ENCODE measurements at regions not wholly inside any gene's neighbourhood (a gene's known extent, or its start where the extent isn't known, plus 50 kb on each side); places are given as distances from the start of the nearest gene placed in this dataset.

DNA sequence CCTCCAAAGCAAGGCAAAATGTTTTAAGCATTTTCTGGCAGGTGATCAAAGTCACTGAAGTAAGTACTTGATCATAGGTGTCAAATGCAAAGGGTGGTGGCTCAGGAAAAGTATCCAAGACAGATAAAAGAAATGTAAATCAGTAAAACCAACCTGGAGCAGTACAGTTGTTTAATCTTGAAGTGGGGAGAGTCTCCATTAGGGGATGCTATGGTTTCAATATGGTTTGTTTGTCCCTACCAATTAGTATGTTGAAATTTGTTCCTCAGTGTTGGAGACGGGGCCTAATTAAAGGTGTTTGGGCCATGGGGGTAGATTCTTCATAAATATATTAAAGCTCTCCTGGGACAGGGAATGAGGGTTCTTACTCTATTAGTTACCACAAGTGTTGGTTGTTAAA, 1781.7 kb upstream of the PRR20A start:
- intact Hi-C loops (cut with micrococcal nuclease): no loop called here
- DNase-seq (no peak), ATAC-seq (no peak)
- CTCF ChIA-PET: no interaction called here
- Mint-ChIP-seq H3K27ac (no peak overlapping the region), H3K36me3 (ENCODE audit: low read depth) (no peaks in the 10 kb centered on the region), H3K9me3 (peaks cover 14% of the 10 kb centered on the region), H3K4me1 (ENCODE audit: low read depth) (no peaks in the 10 kb centered on the region), H3K27me3 (no peaks in the 10 kb centered on the region), H3K4me3 (no peak overlapping the region)
- TF ChIP-seq, protein P1, sequence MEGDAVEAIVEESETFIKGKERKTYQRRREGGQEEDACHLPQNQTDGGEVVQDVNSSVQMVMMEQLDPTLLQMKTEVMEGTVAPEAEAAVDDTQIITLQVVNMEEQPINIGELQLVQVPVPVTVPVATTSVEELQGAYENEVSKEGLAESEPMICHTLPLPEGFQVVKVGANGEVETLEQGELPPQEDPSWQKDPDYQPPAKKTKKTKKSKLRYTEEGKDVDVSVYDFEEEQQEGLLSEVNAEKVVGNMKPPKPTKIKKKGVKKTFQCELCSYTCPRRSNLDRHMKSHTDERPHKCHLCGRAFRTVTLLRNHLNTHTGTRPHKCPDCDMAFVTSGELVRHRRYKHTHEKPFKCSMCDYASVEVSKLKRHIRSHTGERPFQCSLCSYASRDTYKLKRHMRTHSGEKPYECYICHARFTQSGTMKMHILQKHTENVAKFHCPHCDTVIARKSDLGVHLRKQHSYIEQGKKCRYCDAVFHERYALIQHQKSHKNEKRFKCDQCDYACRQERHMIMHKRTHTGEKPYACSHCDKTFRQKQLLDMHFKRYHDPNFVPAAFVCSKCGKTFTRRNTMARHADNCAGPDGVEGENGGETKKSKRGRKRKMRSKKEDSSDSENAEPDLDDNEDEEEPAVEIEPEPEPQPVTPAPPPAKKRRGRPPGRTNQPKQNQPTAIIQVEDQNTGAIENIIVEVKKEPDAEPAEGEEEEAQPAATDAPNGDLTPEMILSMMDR (IDR thresholded peaks at IDR 0.05): no peak
- POLR2A ChIA-PET: no interaction called here

DNA sequence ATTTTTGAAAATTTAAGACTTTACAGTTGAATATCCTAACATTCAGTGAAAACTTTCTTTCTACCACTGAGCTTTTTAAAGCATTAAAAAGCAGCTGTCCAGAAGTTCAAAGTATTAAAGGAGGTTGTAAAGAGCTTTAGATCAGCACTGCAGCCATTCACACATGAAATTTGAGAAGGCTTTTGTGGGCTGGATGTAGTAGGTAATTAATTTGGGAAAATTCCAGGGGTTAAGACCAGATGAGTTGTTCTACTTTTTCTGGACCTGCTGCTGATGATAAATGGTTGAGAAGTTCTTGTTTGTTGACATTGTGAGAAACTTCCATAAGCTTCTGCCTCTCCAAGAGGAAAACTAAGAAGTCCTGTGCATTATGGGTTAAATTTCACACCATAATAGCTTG, 1779.6 kb upstream of the PRR20A start:
- no peak overlapping the region for H3K27ac Mint-ChIP-seq
- TF ChIP-seq, protein P1 (IDR thresholded peaks at IDR 0.05): no peak
- ChIA-PET CTCF (no interaction called here), POLR2A (no interaction called here)
- H3K9me3 Mint-ChIP-seq: peaks cover 14% of the 10 kb centered on the region
- DNase-seq: no peak
- no peaks in the 10 kb centered on the region for H3K27me3 Mint-ChIP-seq
- no peak for ATAC-seq
- H3K4me1 Mint-ChIP-seq (ENCODE audit: low read depth): no peaks in the 10 kb centered on the region
- H3K4me3 Mint-ChIP-seq: no peak overlapping the region
- no peaks in the 10 kb centered on the region for H3K36me3 Mint-ChIP-seq (ENCODE audit: low read depth)
- intact Hi-C loops (cut with micrococcal nuclease): no loop called here

DNA sequence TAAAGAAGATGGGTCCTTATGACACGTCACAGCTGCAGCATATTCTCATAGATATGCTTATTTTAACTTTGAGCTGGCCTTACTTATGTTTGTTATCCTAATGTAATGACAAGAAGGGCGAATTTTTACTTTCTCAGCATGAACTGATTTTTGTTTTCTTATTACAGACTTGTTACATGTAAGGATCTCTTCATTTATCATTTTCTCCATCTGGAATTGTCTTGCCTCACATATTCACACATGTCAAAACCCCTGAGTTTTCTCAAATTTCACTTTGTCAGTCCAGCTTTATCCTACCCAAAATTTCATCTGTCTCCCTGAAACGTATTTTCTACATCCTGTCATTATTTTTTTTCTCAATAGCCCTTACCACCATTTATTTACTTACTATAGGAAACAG, 1774.0 kb upstream of the PRR20A start:
- Mint-ChIP-seq H3K27ac (no peak overlapping the region), H3K4me1 (ENCODE audit: low read depth) (no peaks in the 10 kb centered on the region), H3K9me3 (peaks cover 7% of the 10 kb centered on the region), H3K4me3 (no peak overlapping the region), H3K27me3 (no peaks in the 10 kb centered on the region), H3K36me3 (ENCODE audit: low read depth) (no peaks in the 10 kb centered on the region)
- CTCF ChIA-PET: no interaction called here
- intact Hi-C loops (cut with micrococcal nuclease): no loop called here
- TF ChIP-seq, protein P1 (IDR thresholded peaks at IDR 0.05): no peak
- POLR2A ChIA-PET: no interaction called here
- ATAC-seq (no peak), DNase-seq (no peak)

DNA sequence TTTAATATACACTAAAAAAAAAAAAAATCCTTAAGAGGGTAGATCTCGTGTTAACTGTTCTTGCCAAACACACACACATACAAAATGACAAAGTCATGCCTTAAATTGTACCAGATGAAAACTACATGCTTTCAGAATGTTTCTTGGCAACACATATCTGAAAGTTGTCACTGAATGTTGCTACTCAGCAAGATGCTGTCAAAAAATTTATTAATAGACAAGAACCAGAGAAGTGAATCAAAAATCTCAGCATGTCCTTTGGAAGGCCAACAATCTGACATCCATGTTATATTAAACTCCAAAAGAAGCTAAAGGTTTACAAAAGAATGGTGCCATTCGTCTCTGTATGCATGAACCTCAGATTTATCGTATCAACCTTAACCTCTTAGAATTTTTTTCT, 1746.2 kb upstream of the PRR20A start:
- H3K4me1 Mint-ChIP-seq (ENCODE audit: low read depth): no peaks in the 10 kb centered on the region
- no peak for ATAC-seq
- ChIA-PET POLR2A (no interaction called here), CTCF (no interaction called here)
- no peak overlapping the region for H3K4me3 Mint-ChIP-seq
- intact Hi-C loops (cut with micrococcal nuclease): no loop called here
- no peaks in the 10 kb centered on the region for H3K27me3 Mint-ChIP-seq
- H3K36me3 Mint-ChIP-seq (ENCODE audit: low read depth): no peaks in the 10 kb centered on the region
- TF ChIP-seq, protein P1 (IDR thresholded peaks at IDR 0.05): no peak
- DNase-seq: no peak
- H3K9me3 Mint-ChIP-seq: peaks cover 12% of the 10 kb centered on the region
- no peak overlapping the region for H3K27ac Mint-ChIP-seq

DNA sequence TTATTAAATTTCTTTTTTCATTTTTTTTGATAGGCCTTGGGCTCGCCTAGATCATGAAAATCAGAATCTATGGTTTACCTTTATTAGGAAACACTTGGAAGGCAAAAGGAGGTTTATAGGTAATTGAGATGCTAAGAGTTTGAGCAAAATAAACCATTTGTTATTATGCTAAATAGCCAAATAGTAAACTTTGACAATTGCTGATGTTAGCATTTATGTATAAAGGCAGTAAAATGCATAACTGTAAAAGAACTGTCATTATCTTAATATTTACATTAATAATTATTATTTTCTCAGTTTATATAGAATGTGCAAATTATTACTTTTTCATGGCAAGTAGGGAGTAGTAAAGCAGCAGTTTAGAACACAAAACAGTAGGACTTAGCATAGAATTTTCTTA, 1737.8 kb upstream of the PRR20A start:
- Mint-ChIP-seq H3K4me1 (ENCODE audit: low read depth) (no peaks in the 10 kb centered on the region), H3K27me3 (no peaks in the 10 kb centered on the region), H3K36me3 (ENCODE audit: low read depth) (no peaks in the 10 kb centered on the region), H3K9me3 (peaks cover 10% of the 10 kb centered on the region), H3K4me3 (no peak overlapping the region), H3K27ac (no peak overlapping the region)
- DNase-seq (no peak), ATAC-seq (no peak)
- ChIA-PET CTCF (no interaction called here), POLR2A (no interaction called here)
- intact Hi-C loops (cut with micrococcal nuclease): no loop called here
- TF ChIP-seq, protein P1 (IDR thresholded peaks at IDR 0.05): no peak
